Erythroblast (primary cell): ENCODE measurements at regions not wholly inside any gene's neighbourhood (a gene's known extent, or its start where the extent isn't known, plus 50 kb on each side); places are given as distances from the start of the nearest gene placed in this dataset.

ENCODE experiments used
- GATA1 ChIP-seq: IDR thresholded peaks from 2 replicates; pipeline ENCODE4 v1.6.1; 2011; ENCODE audit warnings: low read depth, mild to moderate bottlenecking, control low read depth, low read length, moderate library complexity
- POLR2A ChIP-seq: IDR thresholded peaks from 2 replicates; pipeline ENCODE4 v1.6.1; 2011; ENCODE audit warnings: mild to moderate bottlenecking, low read length

DNA sequence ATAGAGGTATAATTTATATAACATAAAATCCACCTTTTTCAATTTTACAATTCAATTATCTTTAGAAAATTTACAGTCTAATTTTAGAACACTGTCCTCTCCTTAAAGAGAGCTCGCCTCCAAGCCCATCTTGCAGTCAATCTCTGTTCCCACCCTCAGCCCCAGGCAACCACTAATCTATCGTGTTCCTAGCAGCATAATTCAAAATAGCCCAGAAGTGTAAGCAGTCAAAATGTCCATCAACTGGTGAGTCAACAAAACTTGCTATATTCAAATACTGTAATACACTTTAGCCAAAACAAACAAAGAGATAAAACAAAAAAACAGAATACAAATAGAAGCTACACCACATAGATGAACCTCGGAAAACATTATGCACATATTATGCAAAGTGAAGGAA lies 1006.8 kb upstream of the EEF2KMT start:
- TF ChIP-seq POLR2A (no peak), GATA1 (no peak)
